Stimulated activated naive CD8-positive, alpha-beta T cell treated with anti-CD3 and anti-CD28 coated beads, Interleukin-15, Interleukin-2, amounts not matched to agents 100 ng/mL and 50 ng/mL, for 24 hours (primary cell): ENCODE measurements at regions not wholly inside any gene's neighbourhood (a gene's known extent, or its start where the extent isn't known, plus 50 kb on each side); places are given as distances from the start of the nearest gene placed in this dataset.

ENCODE experiments used
- H3K27ac Mint-ChIP-seq: one replicate; pipeline ENCODE4 v1.8.0; 2021; ENCODE audit warnings: mild to moderate bottlenecking, mixed read lengths
- H3K27me3 Mint-ChIP-seq: one replicate; pipeline ENCODE4 v1.8.0; 2021; ENCODE audit warnings: mixed read lengths
- H3K36me3 Mint-ChIP-seq: one replicate; pipeline ENCODE4 v1.8.0; 2021; ENCODE audit warnings: low read depth, mixed read lengths
- H3K4me1 Mint-ChIP-seq: one replicate; pipeline ENCODE4 v1.8.0; 2021; ENCODE audit warnings: low read depth, mixed read lengths
- H3K4me3 Mint-ChIP-seq: one replicate; pipeline ENCODE4 v1.8.0; 2021; ENCODE audit warnings: mild to moderate bottlenecking, mixed read lengths
- H3K9me3 Mint-ChIP-seq: one replicate; pipeline ENCODE4 v1.8.0; 2021; ENCODE audit warnings: mixed read lengths

DNA sequence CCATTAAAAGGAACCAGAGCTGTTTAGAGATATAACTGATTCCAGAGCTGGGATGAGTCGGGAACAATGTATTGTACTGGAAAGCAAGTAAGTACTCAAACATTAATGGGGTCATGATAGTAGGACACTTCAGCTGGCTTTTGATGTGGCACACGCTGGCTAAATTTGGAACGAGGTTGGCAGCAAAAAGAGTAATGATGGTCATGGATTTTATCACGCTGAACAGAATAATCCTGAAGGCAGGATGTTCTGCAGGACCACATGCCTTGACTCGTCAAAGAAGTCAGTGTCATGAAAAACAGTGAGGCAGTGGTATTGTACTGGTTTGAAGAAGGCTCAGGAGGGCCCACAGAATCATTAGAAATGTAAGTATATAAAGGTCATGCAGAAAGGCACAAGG lies 220.3 kb downstream of the SNX13 start:
- Mint-ChIP-seq H3K4me1 (no peaks in the 10 kb centered on the region), H3K27ac (no peak overlapping the region), H3K36me3 (no peaks in the 10 kb centered on the region), H3K4me3 (no peak overlapping the region), H3K9me3 (no peaks in the 10 kb centered on the region), H3K27me3 (peaks cover 4% of the 10 kb centered on the region)

GRCh38 chr7:17721736-17722285 lies 218.5 kb downstream of the SNX13 start:
- no peaks in the 10 kb centered on the region for H3K36me3 Mint-ChIP-seq
- H3K9me3 Mint-ChIP-seq: no peaks in the 10 kb centered on the region
- no peaks in the 10 kb centered on the region for H3K4me1 Mint-ChIP-seq
- H3K4me3 Mint-ChIP-seq: no peak overlapping the region
- no peak overlapping the region for H3K27ac Mint-ChIP-seq
- peaks cover 4% of the 10 kb centered on the region for H3K27me3 Mint-ChIP-seq

GRCh38 chr7:17722798-17723197 lies 217.5 kb downstream of the SNX13 start:
- peaks cover 4% of the 10 kb centered on the region for H3K27me3 Mint-ChIP-seq
- H3K9me3 Mint-ChIP-seq: no peaks in the 10 kb centered on the region
- no peaks in the 10 kb centered on the region for H3K36me3 Mint-ChIP-seq
- H3K27ac Mint-ChIP-seq: no peak overlapping the region
- H3K4me3 Mint-ChIP-seq: no peak overlapping the region
- H3K4me1 Mint-ChIP-seq: no peaks in the 10 kb centered on the region

DNA sequence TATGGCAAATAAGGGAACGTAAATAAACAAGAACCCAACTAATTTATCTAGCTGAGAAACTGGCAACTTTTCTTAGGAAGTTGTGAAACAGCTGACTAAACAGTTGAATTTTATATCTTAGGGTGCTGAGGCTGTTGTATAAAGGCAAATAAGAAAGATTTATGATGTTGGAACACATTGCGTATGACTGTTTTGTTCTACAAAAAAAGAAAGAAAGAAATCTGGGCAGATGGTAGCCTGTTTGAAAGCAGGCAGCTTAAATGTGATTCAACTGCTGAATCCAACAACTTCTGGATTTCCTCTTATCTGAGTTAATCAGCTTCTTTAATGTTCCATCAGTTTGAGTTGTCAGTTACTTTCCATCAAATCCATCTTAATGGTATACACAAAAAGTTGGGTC lies 214.5 kb downstream of the SNX13 start:
- Mint-ChIP-seq H3K4me1 (no peaks in the 10 kb centered on the region), H3K27ac (no peak overlapping the region), H3K36me3 (no peaks in the 10 kb centered on the region), H3K9me3 (no peaks in the 10 kb centered on the region), H3K4me3 (no peak overlapping the region), H3K27me3 (peaks cover 4% of the 10 kb centered on the region)

DNA sequence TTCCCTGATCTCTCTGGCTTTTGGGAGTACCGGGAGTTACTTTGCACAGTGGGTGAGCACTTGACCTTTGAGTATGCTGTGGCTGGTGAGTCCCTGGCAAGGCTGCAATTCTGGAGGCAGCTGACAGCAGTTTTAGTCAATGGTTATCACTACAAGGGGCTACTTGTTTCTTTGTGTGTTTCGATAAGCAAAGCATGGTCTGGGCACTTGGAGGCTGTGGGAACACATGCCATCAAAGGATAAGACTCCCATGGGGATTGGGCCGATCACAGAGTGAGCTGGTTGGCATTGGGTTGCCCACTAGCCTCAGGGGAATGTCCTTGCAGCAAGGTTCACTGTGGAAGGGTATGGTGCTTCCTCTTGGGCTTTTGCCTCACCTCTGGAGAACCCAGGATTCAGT lies 208.2 kb downstream of the SNX13 start:
- no peak overlapping the region for H3K27ac Mint-ChIP-seq
- H3K36me3 Mint-ChIP-seq: no peaks in the 10 kb centered on the region
- no peak overlapping the region for H3K4me3 Mint-ChIP-seq
- peaks cover 12% of the 10 kb centered on the region for H3K9me3 Mint-ChIP-seq
- H3K27me3 Mint-ChIP-seq: peaks cover 13% of the 10 kb centered on the region
- H3K4me1 Mint-ChIP-seq: no peaks in the 10 kb centered on the region
